GM19023 (cell line): ENCODE measurements at regions not wholly inside any gene's neighbourhood (a gene's known extent, or its start where the extent isn't known, plus 50 kb on each side); places are given as distances from the start of the nearest gene placed in this dataset.

Experiments
- ATAC-seq: cut with Tn5 transposase; IDR thresholded peaks from one replicate; pipeline ENCODE4 v1.9.1; 2021; ENCODE audit warnings: mild to moderate bottlenecking, moderate library complexity; ENCODE audit not compliant: unreplicated experiment

GRCh38 chr22:48603621-48604320 lies 1223.9 kb downstream of the BRD1 start:
- ATAC-seq = no peak

GRCh38 chr22:48602805-48603518 lies 1224.7 kb downstream of the BRD1 start:
- ATAC-seq = no peak

GRCh38 chr22:48600681-48601080 lies 1227.0 kb downstream of the BRD1 start:
- ATAC-seq = no peak

- ATAC-seq = no peak
Observed at GRCh38 chr22:48600171-48600570, 1227.5 kb downstream of the BRD1 start.

- ATAC-seq = no peak
Observed at GRCh38 chr22:48599346-48599745, 1228.3 kb downstream of the BRD1 start.

GRCh38 chr22:48596111-48596850 lies 1231.4 kb downstream of the BRD1 start:
- ATAC-seq = no peak

GRCh38 chr22:48595511-48595905 lies 1232.2 kb downstream of the BRD1 start:
- no peak for ATAC-seq

GRCh38 chr22:48594757-48595510 lies 1232.7 kb downstream of the BRD1 start:
- no peak for ATAC-seq

GRCh38 chr22:48594016-48594756 lies 1233.5 kb downstream of the BRD1 start:
- ATAC-seq = no peak

GRCh38 chr22:48593551-48593950 lies 1234.1 kb downstream of the BRD1 start:
- no peak for ATAC-seq

GRCh38 chr22:48592931-48593330 lies 1234.7 kb downstream of the BRD1 start:
- no peak for ATAC-seq

GRCh38 chr22:48592488-48592887 lies 1235.2 kb downstream of the BRD1 start:
- ATAC-seq = no peak

- ATAC-seq = no peak
Observed at GRCh38 chr22:48592066-48592345, 1235.7 kb downstream of the BRD1 start.

GRCh38 chr22:48591286-48592065 lies 1236.2 kb downstream of the BRD1 start:
- no peak for ATAC-seq

- no peak for ATAC-seq
Observed at GRCh38 chr22:48589901-48590300, 1237.8 kb downstream of the BRD1 start.

GRCh38 chr22:48588878-48589450 lies 1238.7 kb downstream of the BRD1 start:
- ATAC-seq = no peak

GRCh38 chr22:48588151-48588877 lies 1239.4 kb downstream of the BRD1 start:
- no peak for ATAC-seq

GRCh38 chr22:48587236-48587865 lies 1240.3 kb downstream of the BRD1 start:
- ATAC-seq = no peak
